ENCODE measurements at regions not wholly inside any gene's neighbourhood (a gene's known extent, or its start where the extent isn't known, plus 50 kb on each side); places are given as distances from the start of the nearest gene placed in this dataset.

DNA sequence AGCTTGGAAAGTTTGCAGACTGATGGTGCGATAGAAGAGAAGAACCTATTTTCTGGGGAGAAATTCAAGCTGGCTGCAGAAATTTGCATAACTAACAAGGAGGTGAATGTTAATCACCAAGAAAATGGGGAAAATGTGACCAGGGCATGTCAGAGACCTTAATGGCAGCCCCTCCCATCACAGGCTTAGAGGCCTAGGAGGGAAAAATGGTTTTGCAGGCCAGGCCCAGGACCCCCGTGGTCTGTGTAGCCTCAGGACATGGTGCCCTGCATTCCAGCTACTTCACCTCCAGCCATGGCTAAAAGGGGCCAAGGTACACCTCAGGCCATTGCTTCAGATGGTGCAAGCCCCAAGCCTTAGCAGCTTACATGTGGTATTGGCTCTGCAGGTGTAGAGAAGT lies 207.1 kb upstream of the CXorf66 start:
- no peak for DNase-seq (ENCODE audit: low read depth)
- no peak overlapping the region for H3K4me3 ChIP-seq (ENCODE audit: low read depth, low read length)
- TF ChIP-seq, protein P1, sequence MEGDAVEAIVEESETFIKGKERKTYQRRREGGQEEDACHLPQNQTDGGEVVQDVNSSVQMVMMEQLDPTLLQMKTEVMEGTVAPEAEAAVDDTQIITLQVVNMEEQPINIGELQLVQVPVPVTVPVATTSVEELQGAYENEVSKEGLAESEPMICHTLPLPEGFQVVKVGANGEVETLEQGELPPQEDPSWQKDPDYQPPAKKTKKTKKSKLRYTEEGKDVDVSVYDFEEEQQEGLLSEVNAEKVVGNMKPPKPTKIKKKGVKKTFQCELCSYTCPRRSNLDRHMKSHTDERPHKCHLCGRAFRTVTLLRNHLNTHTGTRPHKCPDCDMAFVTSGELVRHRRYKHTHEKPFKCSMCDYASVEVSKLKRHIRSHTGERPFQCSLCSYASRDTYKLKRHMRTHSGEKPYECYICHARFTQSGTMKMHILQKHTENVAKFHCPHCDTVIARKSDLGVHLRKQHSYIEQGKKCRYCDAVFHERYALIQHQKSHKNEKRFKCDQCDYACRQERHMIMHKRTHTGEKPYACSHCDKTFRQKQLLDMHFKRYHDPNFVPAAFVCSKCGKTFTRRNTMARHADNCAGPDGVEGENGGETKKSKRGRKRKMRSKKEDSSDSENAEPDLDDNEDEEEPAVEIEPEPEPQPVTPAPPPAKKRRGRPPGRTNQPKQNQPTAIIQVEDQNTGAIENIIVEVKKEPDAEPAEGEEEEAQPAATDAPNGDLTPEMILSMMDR (IDR thresholded peaks at IDR 0.05; ENCODE audit: control insufficient read depth, extremely low read depth, insufficient read depth): no peak

DNA sequence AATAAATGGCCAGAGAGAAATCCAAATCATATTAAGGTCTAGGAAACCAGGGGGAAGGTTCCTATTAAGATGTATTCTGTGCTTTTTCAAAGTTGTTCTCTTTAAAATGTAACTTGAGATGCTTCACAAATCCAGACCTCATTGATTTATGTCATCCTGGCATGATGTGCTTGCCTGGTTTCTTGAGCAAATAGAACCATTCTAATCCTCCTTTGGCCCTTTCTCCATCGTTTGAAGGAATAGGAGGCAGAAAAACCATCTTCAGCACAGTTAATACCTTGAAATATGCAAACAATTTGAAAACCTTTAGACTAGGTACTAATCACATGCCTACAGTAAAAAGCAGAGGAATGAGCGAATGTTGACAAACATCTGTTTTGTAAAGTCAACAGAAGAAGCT lies 202.2 kb upstream of the CXorf66 start:
- no peak overlapping the region for H3K4me3 ChIP-seq (ENCODE audit: low read depth, low read length)

GRCh38 chrX:140165849-140166248 lies 200.5 kb upstream of the CXorf66 start:
- H3K4me3 ChIP-seq (ENCODE audit: low read depth, low read length): no peak overlapping the region
- TF ChIP-seq, protein P1 (IDR thresholded peaks at IDR 0.05; ENCODE audit: control insufficient read depth, extremely low read depth, insufficient read depth): no peak
- DNase-seq (ENCODE audit: low read depth): no peak

More for the DNA sequence above, 202.2 kb upstream of the CXorf66 start:
- no peak for DNase-seq (ENCODE audit: low read depth)
- TF ChIP-seq, protein P1 (IDR thresholded peaks at IDR 0.05; ENCODE audit: control insufficient read depth, extremely low read depth, insufficient read depth): no peak

GRCh38 chrX:140164391-140164790 lies 199.1 kb upstream of the CXorf66 start:
- TF ChIP-seq, protein P1 (IDR thresholded peaks at IDR 0.05; ENCODE audit: control insufficient read depth, extremely low read depth, insufficient read depth): no peak
- H3K4me3 ChIP-seq (ENCODE audit: low read depth, low read length): no peak overlapping the region
- no peak for DNase-seq (ENCODE audit: low read depth)

DNA sequence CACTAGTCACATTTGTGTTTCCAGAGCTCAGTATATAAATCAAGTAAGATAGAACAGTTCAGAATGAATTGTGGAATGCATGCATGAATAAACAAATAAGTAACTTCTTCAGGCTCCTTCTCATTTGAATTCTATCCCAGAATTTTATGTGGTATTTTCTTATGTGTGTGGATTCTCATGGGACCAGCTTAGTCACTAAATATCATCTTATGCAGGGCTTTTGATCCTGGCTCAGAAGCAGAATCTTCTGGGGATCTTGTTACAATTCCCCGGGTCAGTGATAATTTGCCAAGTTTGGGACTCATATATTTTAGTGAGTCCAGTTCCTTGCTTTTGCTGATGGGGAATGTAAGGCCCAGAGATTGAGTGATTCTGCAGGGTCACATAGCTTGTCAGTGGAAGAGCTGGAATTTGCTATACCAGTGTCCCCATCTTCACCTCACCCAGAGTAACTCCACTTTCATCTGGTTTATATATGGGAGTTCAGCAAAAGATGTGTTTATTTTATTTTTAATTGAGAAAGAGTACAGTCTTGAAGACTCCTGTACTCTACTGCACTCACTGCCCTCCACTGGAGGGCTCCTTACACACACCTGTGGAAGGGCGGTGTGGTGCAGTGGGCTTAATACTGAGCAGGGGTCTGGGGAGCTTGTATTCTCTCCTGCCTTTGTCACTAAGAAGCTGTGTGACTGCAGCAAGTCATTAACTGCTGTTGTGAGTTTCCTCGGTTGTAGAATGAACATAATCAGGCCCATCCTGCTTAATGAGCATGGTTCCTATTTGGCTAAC lies 198.2 kb upstream of the CXorf66 start:
- TF ChIP-seq, protein P1 (IDR thresholded peaks at IDR 0.05; ENCODE audit: control insufficient read depth, extremely low read depth, insufficient read depth): no peak
- H3K4me3 ChIP-seq (ENCODE audit: low read depth, low read length): no peak overlapping the region
- no peak for DNase-seq (ENCODE audit: low read depth)

DNA sequence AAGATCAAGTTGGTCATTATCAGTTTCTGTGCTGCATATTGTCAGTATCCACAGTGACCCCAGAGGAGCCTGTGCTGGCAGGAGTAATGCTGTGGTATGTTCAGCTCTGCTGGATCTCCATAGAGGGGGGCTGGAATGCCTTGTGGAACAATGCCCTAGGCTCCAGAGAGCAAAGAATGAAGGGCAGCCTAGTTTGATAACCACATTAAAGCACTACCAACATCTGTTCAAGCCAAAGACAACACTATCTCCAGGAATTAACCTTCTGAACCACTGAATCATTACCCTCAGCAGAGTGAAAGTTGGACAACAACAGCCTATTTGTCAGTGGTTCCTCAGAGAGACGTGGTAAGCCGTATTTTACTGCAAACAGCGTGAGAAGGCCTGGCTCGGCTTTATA lies 192.3 kb upstream of the CXorf66 start:
- H3K4me3 ChIP-seq (ENCODE audit: low read depth, low read length): no peak overlapping the region

More for the DNA sequence above, 192.3 kb upstream of the CXorf66 start:
- TF ChIP-seq, protein P1 (IDR thresholded peaks at IDR 0.05; ENCODE audit: control insufficient read depth, extremely low read depth, insufficient read depth): no peak
- DNase-seq (ENCODE audit: low read depth): no peak
